Stimulated activated effector memory CD8-positive, alpha-beta T cell treated with anti-CD3 and anti-CD28 coated beads, Interleukin-12 subunit alpha, Interleukin-12 subunit beta, amount 100 ng/mL, for 72 hours (primary cell): ENCODE measurements at regions not wholly inside any gene's neighbourhood (a gene's known extent, or its start where the extent isn't known, plus 50 kb on each side); places are given as distances from the start of the nearest gene placed in this dataset.
"Not testable (repeated sequence)": the region's sequence is repeated elsewhere in the genome, so short reads cannot be mapped to it uniquely, and the experiment has no call there.

Experiments used
- ATAC-seq: fragments of 150-1000 bp; cut with Tn5 transposase; 2 replicates; pipeline ENCODE4 v1.10.0; 2021
- DNase-seq, 2 donors: peaks; one replicate each; pipeline ENCODE4 v3.0.0; 2021 to 2022; ENCODE audit warnings: low spot score in 2 of 2
- H3K27ac Mint-ChIP-seq: one replicate; pipeline ENCODE4 v1.8.0; 2022; ENCODE audit warnings: mild to moderate bottlenecking, mixed read lengths
- H3K36me3 Mint-ChIP-seq: one replicate; pipeline ENCODE4 v1.8.0; 2022; ENCODE audit warnings: mild to moderate bottlenecking, mixed read lengths
- H3K4me1 Mint-ChIP-seq: one replicate; pipeline ENCODE4 v1.8.0; 2022; ENCODE audit warnings: mixed read lengths
- H3K4me3 Mint-ChIP-seq: one replicate; pipeline ENCODE4 v1.8.0; 2022; ENCODE audit warnings: mild to moderate bottlenecking, mixed read lengths
- H3K9me3 Mint-ChIP-seq: one replicate; pipeline ENCODE4 v1.8.0; 2022; ENCODE audit warnings: mixed read lengths

DNA sequence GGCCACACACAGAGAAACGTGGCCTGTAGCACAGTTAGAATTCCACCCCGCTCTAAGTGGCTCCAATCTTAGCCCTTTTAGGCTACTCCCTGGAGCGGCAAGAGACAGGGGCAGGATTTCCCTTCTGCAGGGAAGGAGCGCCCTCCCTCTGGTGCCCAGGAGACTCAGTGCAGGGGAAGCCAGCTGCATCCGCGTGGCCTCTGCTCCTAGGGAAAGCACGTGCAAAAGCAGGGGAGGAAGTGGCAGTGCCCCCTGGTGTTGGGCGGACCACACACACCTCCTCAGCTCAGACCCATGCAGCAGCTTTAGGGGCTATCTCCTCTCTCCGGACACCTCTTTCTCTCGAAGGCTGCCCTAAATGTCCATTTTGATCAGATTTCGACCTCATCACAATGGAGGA is 50.0 kb downstream of the SPRING1 start:
- Mint-ChIP-seq H3K4me3 (no peak overlapping the region), H3K9me3 (no peaks in the 10 kb centered on the region), H3K27ac (no peak overlapping the region), H3K4me1 (no peaks in the 10 kb centered on the region), H3K36me3 (no peaks in the 10 kb centered on the region)
- DNase-seq (peak in 1 of 2 donors; percentile 6), ATAC-seq (peak; percentile 44)

- no peak for DNase-seq
- Mint-ChIP-seq H3K9me3 (no peaks in the 10 kb centered on the region), H3K27ac (no peak overlapping the region), H3K36me3 (no peaks in the 10 kb centered on the region), H3K4me1 (no peaks in the 10 kb centered on the region), H3K4me3 (no peak overlapping the region)
- ATAC-seq, result no peak
Observed at GRCh38 chr12:116684891-116685290, 53.0 kb downstream of the SPRING1 start.

GRCh38 chr12:116677202-116677661 is 60.6 kb downstream of the SPRING1 start:
- no peak for ATAC-seq
- Mint-ChIP-seq H3K9me3 (no peaks in the 10 kb centered on the region), H3K27ac (no peak overlapping the region), H3K4me1 (peaks cover 19% of the 10 kb centered on the region), H3K4me3 (no peak overlapping the region), H3K36me3 (no peaks in the 10 kb centered on the region)
- no peak for DNase-seq

GRCh38 chr12:116675339-116676107 is 62.3 kb downstream of the SPRING1 start:
- Mint-ChIP-seq H3K4me1 (peaks cover 25% of the 10 kb centered on the region), H3K4me3 (no peak overlapping the region), H3K27ac (no peak overlapping the region), H3K36me3 (no peaks in the 10 kb centered on the region), H3K9me3 (no peaks in the 10 kb centered on the region)
- no peak for ATAC-seq
- DNase-seq, result no peak

DNA sequence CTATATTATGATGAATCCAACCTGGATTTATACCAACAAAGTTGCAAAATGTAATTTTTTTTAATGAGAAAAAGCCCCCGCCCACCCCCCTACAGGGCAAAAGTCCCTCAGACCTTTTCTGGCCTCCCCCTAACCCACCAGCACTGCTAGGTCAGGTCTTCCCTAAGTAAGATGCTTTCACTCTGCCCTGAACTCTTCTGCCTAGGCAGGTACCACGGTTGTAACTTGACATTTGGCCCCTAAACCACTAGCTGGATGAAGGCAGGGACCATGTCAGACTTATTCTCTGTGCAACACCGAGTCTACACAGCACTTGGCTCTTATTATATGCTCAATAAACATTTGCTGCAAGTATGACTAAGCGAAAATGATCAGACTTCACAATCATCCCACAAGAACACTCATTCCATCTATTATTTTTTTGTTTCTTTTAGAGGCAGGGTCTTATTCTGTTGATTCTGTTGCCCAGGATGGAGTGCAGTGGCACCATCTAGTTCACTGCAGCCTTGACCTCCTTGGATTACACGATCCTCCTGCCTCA is 63.2 kb downstream of the SPRING1 start:
- no peaks in the 10 kb centered on the region for H3K36me3 Mint-ChIP-seq

DNA sequence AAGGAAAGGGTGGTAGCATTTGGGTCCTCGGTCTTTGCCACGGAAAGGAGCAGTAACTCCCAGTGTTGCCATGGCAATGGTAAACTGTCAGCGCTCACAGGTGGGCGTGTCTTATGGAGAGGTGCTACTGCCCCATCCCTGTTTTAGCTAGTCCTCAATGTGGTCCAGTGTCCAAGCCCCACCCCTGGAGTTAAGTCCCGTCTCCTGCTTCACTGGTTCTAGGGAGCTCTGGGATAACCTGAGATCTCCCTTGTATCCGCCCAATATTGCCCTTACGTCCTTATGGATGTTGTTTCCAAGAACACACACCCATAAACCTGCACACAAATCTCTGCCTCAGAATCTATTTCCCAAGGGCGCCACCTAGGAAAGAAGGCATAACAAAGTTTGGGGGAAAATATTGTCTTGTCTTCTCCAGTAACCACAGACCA is 64.2 kb downstream of the SPRING1 start:
- Mint-ChIP-seq H3K36me3 (no peaks in the 10 kb centered on the region), H3K27ac (peak overlapping the region; percentile 52), H3K9me3 (no peaks in the 10 kb centered on the region), H3K4me3 (peak overlapping the region; percentile 55), H3K4me1 (peaks cover 25% of the 10 kb centered on the region)
- ATAC-seq, result no peak
- DNase-seq, result no peak

More for the DNA sequence above, 63.2 kb downstream of the SPRING1 start:
- ATAC-seq (no peak), DNase-seq (no peak)
- Mint-ChIP-seq H3K27ac (no peak overlapping the region), H3K9me3 (no peaks in the 10 kb centered on the region), H3K4me1 (peaks cover 25% of the 10 kb centered on the region), H3K4me3 (no peak overlapping the region)

GRCh38 chr12:116672842-116673516 is 64.9 kb downstream of the SPRING1 start:
- Mint-ChIP-seq H3K36me3 (no peaks in the 10 kb centered on the region), H3K9me3 (no peaks in the 10 kb centered on the region), H3K4me3 (peak overlapping the region; percentile 55), H3K4me1 (peaks cover 25% of the 10 kb centered on the region), H3K27ac (peak overlapping the region; percentile 52)
- ATAC-seq (peak; percentile 76), DNase-seq (peak in 1 of 2 donors; percentile 59)

GRCh38 chr12:116672010-116672409 is 65.9 kb downstream of the SPRING1 start:
- Mint-ChIP-seq H3K27ac (no peak overlapping the region), H3K36me3 (no peaks in the 10 kb centered on the region), H3K4me1 (peaks cover 25% of the 10 kb centered on the region), H3K9me3 (no peaks in the 10 kb centered on the region), H3K4me3 (no peak overlapping the region)
- ATAC-seq, result no peak
- no peak for DNase-seq

DNA sequence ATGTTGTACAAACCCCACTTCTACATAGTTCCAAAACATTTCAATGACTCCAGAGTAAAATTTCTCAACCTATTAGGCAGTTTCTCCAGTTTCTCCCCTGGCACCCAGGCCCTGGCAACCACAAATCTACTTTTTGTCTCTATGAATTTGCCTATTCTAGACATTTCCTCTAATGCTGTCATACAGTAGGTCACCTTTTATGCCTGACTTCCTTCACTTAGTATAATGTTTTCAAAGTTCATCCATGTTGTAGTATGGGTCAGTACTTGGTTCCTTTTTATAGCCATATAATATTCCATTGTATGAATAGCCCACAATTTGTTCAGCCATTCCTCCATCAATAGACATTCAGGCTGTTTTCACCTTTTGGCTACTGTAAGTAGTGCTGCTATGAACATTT is 67.0 kb downstream of the SPRING1 start:
- H3K36me3 Mint-ChIP-seq, result no peaks in the 10 kb centered on the region
- H3K4me1 Mint-ChIP-seq, result peaks cover 25% of the 10 kb centered on the region
- no peaks in the 10 kb centered on the region for H3K9me3 Mint-ChIP-seq
- no peak overlapping the region for H3K4me3 Mint-ChIP-seq
- ATAC-seq (no peak), DNase-seq (no peak)
- no peak overlapping the region for H3K27ac Mint-ChIP-seq

DNA sequence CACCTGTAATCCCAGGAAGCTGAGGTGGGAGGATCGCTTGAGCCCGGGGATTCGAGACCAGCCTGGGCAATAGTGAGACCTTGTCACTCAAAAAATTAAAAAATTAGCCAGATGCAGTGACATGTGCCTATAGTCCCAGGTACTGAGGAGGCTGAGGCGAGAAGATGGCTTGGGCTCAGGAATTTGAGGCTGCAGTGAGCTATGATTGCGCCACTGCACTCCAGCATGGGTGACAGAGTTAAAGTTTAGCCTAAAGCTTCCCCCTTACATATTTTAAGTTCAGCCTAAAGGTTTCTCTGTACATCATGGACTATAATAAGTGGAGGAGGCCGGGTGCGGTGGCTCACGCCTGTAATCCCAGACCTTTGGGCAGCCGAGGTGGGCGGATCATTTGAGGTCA is 70.1 kb downstream of the SPRING1 start:
- no peak overlapping the region for H3K4me3 Mint-ChIP-seq
- no peaks in the 10 kb centered on the region for H3K9me3 Mint-ChIP-seq
- H3K27ac Mint-ChIP-seq, result no peak overlapping the region
- DNase-seq (no peak), ATAC-seq (no peak)
- H3K4me1 Mint-ChIP-seq, result peaks cover 10% of the 10 kb centered on the region
- H3K36me3 Mint-ChIP-seq, result no peaks in the 10 kb centered on the region

DNA sequence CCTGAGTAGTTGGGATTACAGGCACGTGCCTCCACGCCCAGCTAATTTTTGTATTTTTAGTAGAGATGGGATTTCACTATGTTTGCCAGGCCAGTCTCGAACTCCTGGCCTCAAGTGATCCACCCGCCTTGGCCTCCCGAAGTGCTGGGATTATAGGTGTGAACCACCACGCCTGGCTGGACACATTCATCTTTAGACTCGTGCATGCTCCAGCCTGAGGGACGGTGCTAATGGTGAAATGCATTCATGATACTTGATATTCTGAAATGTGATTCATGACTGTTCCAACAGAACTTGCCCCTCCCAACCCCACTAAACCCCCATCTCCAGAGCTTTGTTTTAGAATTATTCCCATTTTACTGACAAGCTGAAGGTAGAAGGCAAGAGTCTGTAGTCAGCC is 71.0 kb downstream of the SPRING1 start:
- not testable (repeated sequence) for H3K4me3 Mint-ChIP-seq

GRCh38 chr12:116666305-116666673 is 71.6 kb downstream of the SPRING1 start:
- DNase-seq, result no peak
- H3K36me3 Mint-ChIP-seq, result no peaks in the 10 kb centered on the region
- no peaks in the 10 kb centered on the region for H3K4me1 Mint-ChIP-seq
- H3K9me3 Mint-ChIP-seq, result no peaks in the 10 kb centered on the region
- no peak for ATAC-seq
- H3K27ac Mint-ChIP-seq, result no peak overlapping the region
- no peak overlapping the region for H3K4me3 Mint-ChIP-seq

More for the DNA sequence above, 71.0 kb downstream of the SPRING1 start:
- H3K4me1 Mint-ChIP-seq, ATAC-seq, H3K36me3 Mint-ChIP-seq, H3K27ac Mint-ChIP-seq, DNase-seq, H3K9me3 Mint-ChIP-seq: not testable (repeated sequence)

DNA sequence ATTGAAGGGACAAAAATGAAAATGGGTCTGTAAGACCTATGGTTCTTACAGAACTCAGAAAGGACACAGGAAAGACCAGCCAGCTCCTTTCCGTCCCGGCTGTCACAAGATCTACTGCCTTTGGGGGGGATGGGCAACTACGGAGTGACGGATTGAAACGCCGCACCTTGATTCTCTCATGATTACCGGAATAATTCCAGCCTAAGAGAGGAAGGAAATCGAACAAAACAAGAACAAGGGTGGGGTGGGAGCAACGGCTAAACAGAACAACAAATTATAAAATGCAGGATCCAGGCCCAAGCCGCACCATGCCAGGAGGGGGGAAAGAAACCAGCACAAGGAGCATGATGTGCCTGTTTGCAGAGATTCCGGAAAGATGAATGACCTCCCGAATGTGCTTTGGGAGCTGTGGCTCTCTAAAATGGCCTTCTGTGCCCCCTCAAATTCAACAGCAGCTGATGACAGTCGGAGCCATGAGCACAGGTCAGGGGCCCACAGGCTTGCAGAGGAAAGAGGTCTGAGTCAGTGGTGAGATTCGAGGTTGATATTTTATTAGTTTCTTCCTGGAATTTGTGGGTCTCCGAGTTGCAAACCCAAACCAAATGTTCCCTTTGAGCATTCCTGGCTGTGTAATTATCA is 72.1 kb downstream of the SPRING1 start:
- no peaks in the 10 kb centered on the region for H3K9me3 Mint-ChIP-seq
- H3K4me1 Mint-ChIP-seq, result no peaks in the 10 kb centered on the region
- no peak overlapping the region for H3K27ac Mint-ChIP-seq

GRCh38 chr12:116664085-116664484 is 73.8 kb downstream of the SPRING1 start:
- H3K4me3 Mint-ChIP-seq, result no peak overlapping the region
- ATAC-seq (no peak), DNase-seq (no peak)
- peaks cover 5% of the 10 kb centered on the region for H3K4me1 Mint-ChIP-seq
- H3K27ac Mint-ChIP-seq, result no peak overlapping the region
- H3K36me3 Mint-ChIP-seq, result no peaks in the 10 kb centered on the region
- no peaks in the 10 kb centered on the region for H3K9me3 Mint-ChIP-seq

More for the DNA sequence above, 72.1 kb downstream of the SPRING1 start:
- no peaks in the 10 kb centered on the region for H3K36me3 Mint-ChIP-seq
- no peak for DNase-seq
- ATAC-seq, result no peak
- no peak overlapping the region for H3K4me3 Mint-ChIP-seq

- ATAC-seq (no peak), DNase-seq (no peak)
- Mint-ChIP-seq H3K27ac (no peak overlapping the region), H3K4me3 (no peak overlapping the region), H3K4me1 (peaks cover 5% of the 10 kb centered on the region), H3K9me3 (no peaks in the 10 kb centered on the region), H3K36me3 (no peaks in the 10 kb centered on the region)
Observed at GRCh38 chr12:116662612-116663144, 75.2 kb downstream of the SPRING1 start.
